C4-2B (cell line): ENCODE measurements at regions not wholly inside any gene's neighbourhood (a gene's known extent, or its start where the extent isn't known, plus 50 kb on each side); places are given as distances from the start of the nearest gene placed in this dataset.

Experiments
- H3K27ac ChIP-seq: fragments of 450-650 bp; 2 replicates; pipeline ENCODE4 v1.5.1; 2017
- ZFX ChIP-seq: fragments of 450-650 bp; IDR thresholded peaks from 2 replicates; pipeline ENCODE4 v1.6.1; 2017
- TF ChIP-seq, protein P1 (sequence below): fragments of 450-650 bp; conservative IDR thresholded peaks from 2 replicates; pipeline ENCODE4 v1.5.1; 2017; ENCODE audit warnings: mild to moderate bottlenecking

DNA sequence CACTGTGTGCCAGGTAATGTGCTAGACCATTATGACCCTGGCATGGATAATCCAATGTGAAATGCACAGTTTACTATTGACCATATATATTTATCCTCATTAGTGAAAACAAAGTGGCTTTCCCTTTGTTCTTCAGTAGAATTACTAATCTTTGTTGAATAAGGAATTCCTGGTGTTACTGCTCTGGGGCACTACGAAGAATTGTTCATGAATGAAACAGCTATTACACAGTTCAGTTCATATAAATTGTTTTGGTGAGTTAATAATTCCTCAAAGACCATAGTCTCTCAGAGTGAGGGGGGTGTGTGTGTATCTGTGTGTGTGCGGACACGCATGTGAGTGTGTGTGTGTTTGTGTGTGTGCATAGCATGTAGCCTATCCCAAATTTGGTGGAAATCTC, 668.0 kb upstream of the MBL2 start:
- TF ChIP-seq, protein P1, sequence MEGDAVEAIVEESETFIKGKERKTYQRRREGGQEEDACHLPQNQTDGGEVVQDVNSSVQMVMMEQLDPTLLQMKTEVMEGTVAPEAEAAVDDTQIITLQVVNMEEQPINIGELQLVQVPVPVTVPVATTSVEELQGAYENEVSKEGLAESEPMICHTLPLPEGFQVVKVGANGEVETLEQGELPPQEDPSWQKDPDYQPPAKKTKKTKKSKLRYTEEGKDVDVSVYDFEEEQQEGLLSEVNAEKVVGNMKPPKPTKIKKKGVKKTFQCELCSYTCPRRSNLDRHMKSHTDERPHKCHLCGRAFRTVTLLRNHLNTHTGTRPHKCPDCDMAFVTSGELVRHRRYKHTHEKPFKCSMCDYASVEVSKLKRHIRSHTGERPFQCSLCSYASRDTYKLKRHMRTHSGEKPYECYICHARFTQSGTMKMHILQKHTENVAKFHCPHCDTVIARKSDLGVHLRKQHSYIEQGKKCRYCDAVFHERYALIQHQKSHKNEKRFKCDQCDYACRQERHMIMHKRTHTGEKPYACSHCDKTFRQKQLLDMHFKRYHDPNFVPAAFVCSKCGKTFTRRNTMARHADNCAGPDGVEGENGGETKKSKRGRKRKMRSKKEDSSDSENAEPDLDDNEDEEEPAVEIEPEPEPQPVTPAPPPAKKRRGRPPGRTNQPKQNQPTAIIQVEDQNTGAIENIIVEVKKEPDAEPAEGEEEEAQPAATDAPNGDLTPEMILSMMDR, result no peak
- no peak for TF ChIP-seq ZFX
- H3K27ac ChIP-seq, result no peak overlapping the region

DNA sequence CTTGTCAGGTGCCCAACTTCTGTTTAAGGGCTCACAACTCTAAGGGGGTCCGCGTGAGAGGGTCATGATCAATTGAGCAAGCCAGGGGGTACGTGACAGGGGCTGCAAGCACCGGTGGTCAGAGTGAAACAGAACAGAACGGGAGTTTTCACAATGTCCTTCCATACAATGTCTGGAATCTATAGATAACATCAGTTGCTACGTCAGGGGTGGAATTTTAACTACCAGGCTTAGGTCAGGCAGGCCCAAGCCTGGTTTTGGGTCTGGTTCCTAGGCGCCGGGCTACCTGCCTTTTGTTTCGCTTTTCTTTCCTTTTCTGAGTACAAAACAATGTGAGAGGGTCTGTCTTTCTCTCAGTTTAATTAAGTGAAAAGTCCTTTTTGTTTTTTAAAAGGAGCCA, 666.5 kb upstream of the MBL2 start:
- peak overlapping the region; percentile 28; the same call in 1 of the 2 replicates for H3K27ac ChIP-seq

DNA sequence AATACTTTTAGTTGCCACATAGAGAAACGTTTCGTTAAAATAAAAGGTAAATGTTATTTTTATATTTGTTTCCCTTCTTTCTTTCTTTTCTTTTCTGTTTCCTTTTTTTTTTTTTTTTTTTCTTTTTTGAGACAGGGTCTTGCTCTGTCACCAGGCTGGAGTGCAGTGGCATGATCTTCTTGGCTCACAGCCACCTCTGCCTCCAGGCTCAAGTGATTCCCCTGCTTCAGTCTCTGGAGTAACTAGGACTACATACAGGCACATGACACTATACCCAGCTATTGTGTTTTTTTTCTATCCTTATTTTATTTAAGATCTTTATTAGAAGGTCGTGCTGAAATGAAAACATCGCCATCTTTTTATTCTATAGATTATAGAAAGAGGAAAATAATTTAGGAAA, 661.8 kb upstream of the MBL2 start:
- TF ChIP-seq, protein P1, result no peak
- no peak for TF ChIP-seq ZFX
- no peak overlapping the region for H3K27ac ChIP-seq

DNA sequence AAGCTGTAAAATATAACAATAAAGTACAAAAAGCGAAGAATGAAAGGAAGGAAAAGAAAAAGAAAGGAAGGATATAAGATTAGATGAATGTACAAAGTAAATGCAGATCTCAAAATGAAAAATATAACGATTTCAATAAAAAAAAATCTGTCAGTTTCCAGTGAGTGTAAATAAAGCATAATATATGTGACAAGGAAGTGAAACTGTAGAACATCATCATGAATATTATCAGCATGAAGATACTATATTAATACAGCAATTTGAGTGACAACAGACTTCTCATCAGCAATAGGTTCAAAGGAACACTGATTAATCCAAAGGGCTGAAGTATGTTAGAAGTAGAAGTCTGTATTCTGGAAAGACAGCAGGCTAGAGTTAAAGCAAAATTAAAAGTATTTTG, 659.5 kb upstream of the MBL2 start:
- no peak overlapping the region for H3K27ac ChIP-seq

DNA sequence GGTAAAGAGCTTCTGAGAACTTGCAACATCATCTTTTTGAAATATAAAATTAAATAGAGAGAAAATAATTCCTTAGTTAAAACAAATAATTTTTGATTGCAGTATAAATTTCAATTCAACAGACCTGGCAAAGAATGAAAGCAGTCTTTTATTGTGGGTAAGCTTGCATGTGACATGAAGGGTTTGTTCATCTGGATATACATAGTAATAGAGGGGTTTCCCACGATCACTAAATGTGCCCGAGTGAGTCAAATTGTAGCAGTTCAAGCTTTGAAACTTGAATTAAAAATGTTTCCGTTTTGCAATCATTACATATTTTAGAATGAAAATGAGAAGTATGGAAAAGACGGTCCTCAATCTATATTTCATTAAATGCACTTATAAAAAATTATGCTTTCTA, 658.4 kb upstream of the MBL2 start:
- no peak overlapping the region for H3K27ac ChIP-seq
- TF ChIP-seq ZFX, result no peak
- TF ChIP-seq, protein P1, result no peak

More for the DNA sequence above, 659.5 kb upstream of the MBL2 start:
- TF ChIP-seq, protein P1, result no peak
- no peak for TF ChIP-seq ZFX

DNA sequence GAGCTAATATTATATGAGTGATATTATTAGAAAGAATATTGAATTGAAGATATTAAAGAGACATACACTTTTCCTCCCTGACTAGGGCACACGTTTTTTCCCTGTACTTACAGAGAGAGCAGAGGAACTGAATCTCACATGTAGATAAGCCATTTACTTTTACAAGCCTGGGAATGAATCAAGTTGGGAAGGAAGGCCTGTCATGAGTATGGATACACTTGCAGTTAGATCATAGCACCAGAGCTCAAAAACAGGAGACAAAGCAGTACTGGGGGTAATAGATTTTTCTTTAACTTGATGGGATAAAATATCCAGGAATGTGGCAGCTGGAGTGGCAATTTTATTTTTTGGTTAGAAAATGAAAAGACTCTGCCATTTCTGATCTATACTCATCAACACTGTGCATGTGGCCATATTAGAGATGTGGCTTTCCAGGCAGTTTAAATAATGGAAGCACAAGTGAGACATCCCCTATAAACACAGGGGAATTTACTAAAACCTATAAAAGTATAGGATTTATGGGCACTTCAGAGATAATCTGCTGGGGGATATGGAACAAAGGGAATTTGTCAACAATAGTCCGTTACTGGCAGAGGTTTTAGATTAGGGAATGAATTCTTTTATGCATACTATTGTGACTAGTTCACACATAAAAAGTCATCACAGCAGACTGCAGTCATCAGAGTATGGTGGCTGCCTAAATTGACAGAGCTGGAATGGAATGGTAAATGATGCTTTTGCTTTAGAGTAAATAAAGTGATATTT, 657.7 kb upstream of the MBL2 start:
- TF ChIP-seq, protein P1, result no peak
- no peak for TF ChIP-seq ZFX
- H3K27ac ChIP-seq, result no peak overlapping the region

DNA sequence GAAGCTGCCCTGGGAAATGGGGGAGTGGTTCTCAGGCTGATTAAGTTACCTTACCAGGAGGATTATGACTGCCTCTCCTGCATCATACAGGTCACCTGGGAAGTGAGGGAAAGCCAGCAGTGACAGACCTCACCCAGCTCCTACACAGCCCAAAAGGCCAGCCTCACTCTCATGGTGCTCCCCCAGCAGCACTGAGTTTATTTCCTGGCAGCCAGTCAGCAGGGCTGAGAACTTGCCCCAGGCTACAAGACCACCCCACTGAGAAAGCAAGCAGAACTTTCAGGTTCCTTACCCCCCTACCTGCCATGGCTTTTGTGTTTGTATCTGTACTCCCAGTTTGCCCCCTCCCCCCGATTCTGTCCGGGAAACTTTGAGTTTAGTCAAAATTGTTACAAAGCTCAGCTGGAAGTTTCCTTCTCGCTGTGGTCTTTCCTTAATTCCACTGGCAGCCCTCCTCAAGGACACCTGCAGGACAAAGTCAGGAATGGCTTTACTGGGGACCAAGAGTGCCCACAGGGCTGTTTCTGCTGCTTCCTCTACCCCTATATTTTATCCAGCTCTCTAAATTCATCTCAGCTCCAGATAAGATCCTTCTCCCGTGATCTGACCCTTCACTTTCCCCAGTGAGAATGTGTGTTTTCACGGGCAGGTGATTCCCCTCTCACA, 649.8 kb upstream of the MBL2 start:
- TF ChIP-seq, protein P1, result no peak
- TF ChIP-seq ZFX, result no peak

DNA sequence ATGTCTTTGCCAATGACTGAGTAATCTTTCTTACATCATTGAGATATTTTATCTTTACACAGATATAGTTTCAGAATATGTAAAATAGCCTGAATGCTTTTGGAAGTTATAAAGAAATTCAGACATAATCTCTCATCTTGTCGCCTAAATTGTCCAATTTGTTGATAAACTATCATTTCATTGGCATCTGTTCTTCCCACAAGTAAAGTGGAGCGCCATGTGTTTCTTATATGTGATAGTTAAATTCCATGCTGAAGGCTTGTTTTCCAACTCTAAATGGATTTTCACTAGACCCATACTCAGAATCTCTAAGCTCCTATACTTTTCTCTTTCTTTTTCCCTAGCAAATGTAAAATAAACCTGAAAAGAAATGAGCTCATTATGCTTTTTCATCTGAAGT, 640.1 kb upstream of the MBL2 start:
- H3K27ac ChIP-seq, result no peak overlapping the region
- no peak for TF ChIP-seq ZFX
- TF ChIP-seq, protein P1, result no peak

More for the DNA sequence above, 649.8 kb upstream of the MBL2 start:
- H3K27ac ChIP-seq, result no peak overlapping the region
